K562 (cell line): ENCODE measurements at regions not wholly inside any gene's neighbourhood (a gene's known extent, or its start where the extent isn't known, plus 50 kb on each side); places are given as distances from the start of the nearest gene placed in this dataset.
A peak's percentile ranks its signal among the peaks of the same experiment; 100 is the strongest.
"Not testable (repeated sequence)": the region's sequence is repeated elsewhere in the genome, so short reads cannot be mapped to it uniquely, and the experiment has no call there.

ENCODE experiments used
- BACH1 ChIP-seq: fragments of 200-800 bp; sonication (Bioruptor generic); IDR thresholded peaks from 2 replicates; pipeline ENCODE4 v1.6.1; 2016; ENCODE audit warnings: missing genetic modification characterization, missing compliant biosample characterization
- BCL6 ChIP-seq: fragments of 250-450 bp; sonication (Bioruptor Pico); IDR thresholded peaks from 2 replicates; pipeline ENCODE4 v1.4.0; 2020
- DDX20 ChIP-seq: fragments of 450-650 bp; IDR thresholded peaks from 2 replicates; pipeline ENCODE4 v1.6.1; 2016; ENCODE audit warnings: missing genetic modification characterization, low read depth, mild to moderate bottlenecking, missing compliant biosample characterization, moderate library complexity
- NFXL1 ChIP-seq: fragments of 450-650 bp; formaldehyde crosslinking; IDR thresholded peaks from 2 replicates; pipeline ENCODE4 v1.4.0; 2021; ENCODE audit warnings: mild to moderate bottlenecking
- NR2C1 ChIP-seq, 2 experiments: fragments of 450-650 bp; IDR thresholded peaks; 2 replicates each; pipeline ENCODE4 v1.6.1; 2017; ENCODE audit warnings: mild to moderate bottlenecking in 2 of 2, antibody characterized with exemption in 1 of 2, inconsistent platforms in 1 of 2, missing compliant biosample characterization in 1 of 2, missing genetic modification characterization in 1 of 2
- NR4A1 ChIP-seq, 2 experiments: fragments of 250-450 bp in 1 of 2; fragments of 450-650 bp in 1 of 2; sonication (Bioruptor Pico) in 1 of 2; IDR thresholded peaks; 2 replicates each; pipeline versions ENCODE4 v1.4.0 to v1.6.1; 2016 to 2020; ENCODE audit warnings: mild to moderate bottlenecking in 2 of 2, missing compliant biosample characterization in 1 of 2, missing genetic modification characterization in 1 of 2, moderate library complexity in 1 of 2
- PYGO2 ChIP-seq: fragments of 450-650 bp; IDR thresholded peaks from 2 replicates; pipeline ENCODE4 v1.6.1; 2016; ENCODE audit warnings: mild to moderate bottlenecking, missing genetic modification characterization, moderate library complexity, missing compliant biosample characterization
- RREB1 ChIP-seq: fragments of 250-450 bp; sonication (Bioruptor Pico); IDR thresholded peaks from 2 replicates; pipeline ENCODE4 v1.4.0; 2020
- ZBTB11 ChIP-seq, 3 experiments: fragments of 200-800 bp in 1 of 3; fragments of 250-450 bp in 1 of 3; fragments of 450-650 bp in 1 of 3; sonication (Bioruptor Pico) in 1 of 3; sonication (Bioruptor generic) in 1 of 3; formaldehyde crosslinking in 1 of 3; IDR thresholded peaks; 2 replicates each; pipeline versions ENCODE4 v1.6.1 to v1.8.0; 2016 to 2022; ENCODE audit warnings: mild to moderate bottlenecking in 2 of 3, missing genetic modification characterization in 2 of 3, missing compliant biosample characterization in 1 of 3, moderate library complexity in 1 of 3
- ZBTB12 ChIP-seq: fragments of 250-450 bp; sonication (Bioruptor Pico); IDR thresholded peaks from 2 replicates; pipeline ENCODE4 v1.4.0; 2020
- ZNF133 ChIP-seq: fragments of 250-450 bp; sonication (Bioruptor Pico); IDR thresholded peaks from 2 replicates; pipeline ENCODE4 v1.4.0; 2020; ENCODE audit warnings: mild to moderate bottlenecking
- ZNF197 ChIP-seq: fragments of 200-800 bp; sonication (Bioruptor generic); IDR thresholded peaks from 2 replicates; pipeline ENCODE4 v1.6.1; 2016; ENCODE audit warnings: low read depth, missing genetic modification characterization, missing compliant biosample characterization
- ZNF23 ChIP-seq: fragments of 250-450 bp; sonication (Bioruptor Pico); IDR thresholded peaks from 2 replicates; pipeline ENCODE4 v1.4.0; 2020; ENCODE audit warnings: mild to moderate bottlenecking
- ZNF324 ChIP-seq: fragments of 250-450 bp; sonication (Bioruptor Pico); IDR thresholded peaks from 2 replicates; pipeline ENCODE4 v1.4.0; 2020; ENCODE audit warnings: mild to moderate bottlenecking
- ZNF354B ChIP-seq: fragments of 250-450 bp; sonication (Bioruptor Pico); IDR thresholded peaks from 2 replicates; pipeline ENCODE4 v1.4.0; 2020
- ZNF444 ChIP-seq: fragments of 250-450 bp; sonication (Bioruptor Pico); IDR thresholded peaks from 2 replicates; pipeline ENCODE4 v1.4.0; 2020; ENCODE audit warnings: mild to moderate bottlenecking, moderate library complexity
- ZNF668 ChIP-seq: fragments of 250-450 bp; sonication (Bioruptor Pico); IDR thresholded peaks from 2 replicates; pipeline ENCODE4 v1.8.0; 2022; ENCODE audit warnings: mild to moderate bottlenecking, inconsistent platforms

GRCh38 chr11:57911522-57911921 lies 112.2 kb upstream of the OR9Q1 start (continued):
- peak; percentile 83; the same call in 1 of the 2 replicates for TF ChIP-seq ZNF133 (CRISPR knock-in tag)
- TF ChIP-seq NFXL1 (CRISPR knock-in tag) = 0 out of 2 replicates have a peak, but pooled peaks have one; percentile 35
- TF ChIP-seq ZNF23 (CRISPR knock-in tag) = peak; percentile 75; the same call in 1 of the 2 replicates
- TF ChIP-seq ZNF324 (CRISPR knock-in tag) = peak; percentile 73
- TF ChIP-seq ZNF354B (CRISPR knock-in tag) = peak; percentile 70; the same call in 1 of the 2 replicates
- TF ChIP-seq NR2C1 (IDR thresholded peaks at IDR 0.05); NR4A1 (CRISPR knock-in tag; IDR thresholded peaks at IDR 0.05): not testable (repeated sequence)
- TF ChIP-seq NR2C1 (tag; IDR thresholded peaks at IDR 0.05) = peak; percentile 78
- TF ChIP-seq BCL6 (CRISPR knock-in tag) = peak; percentile 68; the same call in 1 of the 2 replicates
- peak; percentile 67; the same call in 1 of the 2 replicates for TF ChIP-seq PYGO2 (tag)
- peak; percentile 95 for TF ChIP-seq NR4A1 (tag; IDR thresholded peaks at IDR 0.05)
- TF ChIP-seq ZNF444 (CRISPR knock-in tag) = peak; percentile 80
- peak; percentile 90; the same call in 1 of the 2 replicates for TF ChIP-seq ZNF668
- TF ChIP-seq ZBTB12 (CRISPR knock-in tag) = peak; percentile 72
- 0 out of 2 replicates have a peak, but pooled peaks have one; percentile 73 for TF ChIP-seq RREB1 (CRISPR knock-in tag)
- TF ChIP-seq ZBTB11 (CRISPR knock-in tag; IDR thresholded peaks at IDR 0.05) = 0 out of 6 replicates have a peak, but pooled peaks of 1 of the 3 experiments have one; percentile 27
- peak; percentile 75; the same call in 1 of the 2 replicates for TF ChIP-seq ZNF197
- TF ChIP-seq DDX20 = peak; percentile 90
- peak; percentile 46; the same call in 1 of the 2 replicates for TF ChIP-seq BACH1
